HG03432 (cell line): ENCODE measurements at regions not wholly inside any gene's neighbourhood (a gene's known extent, or its start where the extent isn't known, plus 50 kb on each side); places are given as distances from the start of the nearest gene placed in this dataset.

ENCODE experiments used
- ATAC-seq: cut with Tn5 transposase; IDR thresholded peaks from one replicate; pipeline ENCODE4 v1.9.1; 2021; ENCODE audit warnings: mild to moderate bottlenecking, moderate library complexity; ENCODE audit not compliant: unreplicated experiment

DNA sequence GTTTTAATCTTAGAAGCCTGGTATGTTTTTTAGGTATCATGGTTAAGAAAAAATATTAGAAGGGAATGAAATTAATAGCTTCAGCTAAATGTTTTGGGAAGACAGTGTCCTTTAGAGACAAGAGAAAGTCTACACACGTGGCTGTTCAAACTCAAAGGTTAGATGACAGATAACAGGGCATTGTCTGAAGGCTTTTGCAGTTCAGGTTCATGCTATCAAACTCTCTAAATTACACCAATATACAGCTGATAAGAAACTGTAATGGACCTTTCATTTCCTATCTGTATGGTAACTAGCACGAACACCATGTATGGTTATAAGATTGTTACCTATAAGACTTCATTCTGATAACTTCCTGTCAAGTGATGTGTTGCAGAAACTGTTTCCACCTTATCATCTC, 240.6 kb upstream of the MEF2C start:
- no peak for ATAC-seq

DNA sequence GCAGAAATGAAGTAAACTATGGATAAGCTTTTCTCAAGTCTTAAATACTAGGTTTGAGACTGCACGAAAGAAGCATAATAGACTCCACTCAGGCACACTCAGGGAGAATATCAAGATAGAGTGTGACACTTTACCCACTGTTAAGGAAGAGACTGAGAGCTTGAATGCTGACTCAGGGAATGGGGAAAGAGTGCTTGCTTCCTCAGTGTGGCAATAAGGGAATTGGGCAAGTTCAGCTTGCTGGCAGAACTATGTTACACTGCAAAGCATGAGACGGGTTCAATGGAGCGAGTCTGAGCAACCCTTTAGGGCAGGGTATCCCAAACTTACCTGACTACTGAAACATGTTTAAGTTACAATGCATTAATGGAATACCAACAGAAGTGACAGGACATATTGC, 237.7 kb upstream of the MEF2C start:
- ATAC-seq, result no peak

DNA sequence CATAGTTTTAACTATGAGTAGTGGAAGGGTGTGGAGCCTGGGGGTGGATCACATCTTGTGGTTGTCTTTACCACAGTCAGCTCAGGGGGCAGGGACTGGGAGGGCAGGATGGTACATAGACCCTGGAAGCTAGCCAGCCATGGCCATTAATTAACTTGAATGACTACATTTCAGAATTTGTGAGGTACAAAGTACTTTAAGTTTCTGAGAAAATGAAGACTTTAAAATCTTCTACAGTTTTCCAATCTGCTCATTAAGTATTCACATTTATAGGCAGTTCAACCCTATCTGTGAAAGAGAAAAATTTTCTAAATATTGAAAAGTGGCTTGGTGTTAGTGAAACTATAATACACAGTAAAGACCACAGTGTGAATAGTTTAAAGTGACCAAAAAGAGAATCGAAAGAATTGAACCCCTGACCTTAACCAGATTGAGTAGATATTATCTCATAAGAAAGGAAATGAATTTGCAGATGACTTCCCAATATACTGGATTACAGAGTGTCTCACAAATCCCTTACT, 234.2 kb upstream of the MEF2C start:
- peak; percentile 97 for ATAC-seq

DNA sequence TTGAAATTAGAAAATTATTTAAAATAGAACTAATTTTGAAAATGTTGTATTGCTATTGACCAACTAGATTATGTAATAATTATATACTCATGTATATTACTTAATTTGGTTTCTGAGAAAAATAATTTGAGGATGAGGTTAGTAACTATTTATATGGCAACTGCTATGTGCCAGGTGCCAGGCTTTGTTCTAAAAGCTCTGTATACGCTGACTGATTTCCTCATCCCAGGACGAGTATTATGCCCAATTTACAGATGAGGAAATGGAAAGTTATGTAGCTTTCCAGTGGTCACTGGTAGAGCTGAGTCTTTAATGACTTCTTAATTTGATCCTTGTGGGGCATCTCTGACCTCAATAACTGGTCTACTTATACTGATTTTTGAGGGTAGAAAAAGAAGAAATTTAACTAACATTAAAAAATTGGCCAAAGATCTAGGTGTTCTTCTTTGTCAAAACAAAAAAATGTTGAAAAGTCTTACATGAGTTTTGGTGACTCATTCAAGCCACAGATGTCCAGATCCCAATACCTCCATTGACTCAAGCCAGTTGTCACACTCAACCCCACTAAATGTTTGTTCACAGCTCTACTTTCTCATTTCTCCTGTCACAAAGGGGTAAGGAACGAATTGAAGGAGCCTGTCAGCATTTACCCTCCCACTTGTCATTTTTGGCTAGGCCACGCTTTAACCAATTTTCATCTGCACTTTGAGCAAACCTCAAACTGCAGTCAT, 228.1 kb upstream of the MEF2C start:
- no peak for ATAC-seq

DNA sequence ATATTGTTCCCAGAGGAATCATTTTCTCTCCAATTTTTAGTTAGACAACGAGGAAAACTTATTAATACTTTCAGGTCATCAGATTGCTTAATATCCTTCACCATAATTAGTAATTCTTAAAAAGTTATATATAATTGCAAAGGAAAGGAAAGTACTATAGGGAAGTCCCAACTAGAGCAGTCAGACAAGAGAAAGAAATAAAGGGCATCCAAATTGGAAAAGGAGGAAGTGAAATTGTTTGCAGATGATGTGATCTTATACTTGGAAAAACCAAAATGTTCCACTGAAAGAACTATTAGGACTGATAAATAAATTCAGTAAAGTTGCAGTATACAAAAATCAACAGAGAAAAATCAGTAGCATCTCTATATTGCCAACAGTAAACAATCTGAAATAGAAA, 223.5 kb upstream of the MEF2C start:
- ATAC-seq, result no peak

DNA sequence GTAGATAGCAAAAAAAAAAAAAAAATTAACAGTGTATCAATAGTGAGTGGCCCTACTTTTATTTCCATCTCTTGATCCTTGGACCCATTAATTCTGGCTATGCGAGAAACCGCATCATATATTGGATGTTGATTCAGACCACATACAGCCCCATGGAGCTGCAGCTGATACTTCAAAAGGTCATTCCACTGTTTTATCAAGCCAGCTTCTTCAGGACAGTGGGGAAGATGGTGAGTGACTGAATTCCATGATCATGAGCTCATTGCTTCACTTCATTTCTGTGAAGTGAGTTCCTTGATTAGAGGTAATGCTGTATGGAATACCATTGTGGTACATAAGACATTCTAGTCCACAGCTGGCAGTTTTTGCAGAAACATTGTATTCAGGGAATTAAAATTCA, 222.9 kb upstream of the MEF2C start:
- ATAC-seq, result no peak

DNA sequence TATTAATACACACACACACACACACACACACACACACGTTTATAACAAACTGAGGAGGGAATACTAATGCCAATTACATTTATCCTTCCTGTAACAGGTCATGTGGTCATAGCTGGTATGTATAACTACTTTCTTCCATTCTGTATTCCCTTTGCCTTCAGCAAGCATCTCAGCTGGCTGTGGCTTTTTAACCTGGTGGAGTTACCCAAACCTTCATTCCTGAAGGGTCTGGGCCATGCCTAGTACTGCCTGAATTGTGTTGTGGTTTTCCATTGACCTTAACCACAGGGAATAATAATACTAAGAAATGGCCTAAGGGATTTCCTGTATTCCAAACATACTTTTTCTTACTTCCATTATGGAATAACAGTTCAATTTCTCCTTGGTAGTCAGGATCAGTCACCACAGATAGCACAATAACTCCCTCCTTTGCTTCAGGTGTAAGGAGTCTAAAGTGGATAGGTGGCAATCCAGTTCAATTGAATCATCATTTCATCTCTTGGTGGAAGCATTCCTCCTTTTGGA, 222.2 kb upstream of the MEF2C start:
- no peak for ATAC-seq

DNA sequence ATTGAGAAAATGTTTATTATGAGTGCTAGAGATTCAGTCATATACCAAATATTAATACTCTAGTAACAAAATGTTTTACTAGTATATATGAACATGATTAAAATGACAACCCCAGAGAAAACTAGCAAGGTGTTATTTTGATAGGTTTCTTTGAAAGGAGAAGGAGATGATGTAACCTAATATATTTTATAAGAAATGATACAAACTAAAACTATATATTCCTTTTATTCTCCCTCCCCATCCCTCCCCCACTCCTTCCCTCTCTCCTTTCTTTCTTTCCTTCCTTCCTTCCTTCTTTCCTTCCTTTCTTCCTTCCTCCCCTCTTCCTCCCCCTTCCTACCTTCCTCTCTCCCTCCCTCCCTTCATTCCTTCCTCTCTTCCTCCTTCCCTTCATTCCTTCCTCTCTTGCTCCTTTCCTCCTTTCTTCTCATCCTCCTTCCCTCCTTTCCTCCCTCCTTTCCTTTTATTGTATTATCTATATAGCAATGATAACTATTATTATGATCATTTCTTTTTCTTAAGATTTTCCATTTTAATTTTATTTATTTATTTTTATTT, 215.3 kb upstream of the MEF2C start:
- no peak for ATAC-seq

DNA sequence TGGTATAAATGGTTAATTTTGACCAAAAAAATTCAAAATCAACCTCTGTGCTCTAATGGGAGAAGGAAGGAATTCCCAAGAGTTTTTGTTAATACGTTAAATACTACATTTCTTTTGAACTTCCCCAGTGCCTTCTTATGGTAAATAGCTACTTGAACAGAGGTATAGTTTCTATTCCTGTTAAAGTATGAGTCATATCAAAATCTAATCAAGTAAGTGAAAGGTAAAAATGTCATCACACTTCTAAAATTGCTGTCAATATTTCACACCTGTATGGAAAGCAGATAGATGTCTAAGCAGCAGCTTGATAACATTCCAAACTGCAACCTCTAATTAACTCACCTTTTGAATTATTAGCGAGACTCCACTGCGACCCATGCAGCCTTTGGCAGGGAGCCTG, 214.1 kb upstream of the MEF2C start:
- peak; percentile 93 for ATAC-seq

DNA sequence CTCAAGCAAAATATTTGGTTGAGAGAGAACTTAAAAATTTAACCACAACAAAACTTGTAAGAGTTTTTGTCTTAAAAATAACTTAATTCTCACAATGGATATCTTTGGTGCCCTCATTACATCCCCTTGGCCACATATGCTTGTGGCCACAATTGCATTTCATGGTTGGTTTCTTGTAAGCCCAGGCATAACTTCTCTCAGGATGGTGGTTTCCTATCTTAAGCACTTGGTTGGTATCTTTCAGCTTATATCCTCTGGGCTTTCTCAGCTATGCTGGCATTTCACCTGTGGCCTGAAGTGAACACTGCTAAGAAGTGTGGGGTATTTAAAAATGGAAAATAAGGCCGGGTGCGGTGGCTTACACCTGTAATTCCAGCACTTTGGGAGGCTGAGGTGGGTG, 212.4 kb upstream of the MEF2C start:
- no peak for ATAC-seq

DNA sequence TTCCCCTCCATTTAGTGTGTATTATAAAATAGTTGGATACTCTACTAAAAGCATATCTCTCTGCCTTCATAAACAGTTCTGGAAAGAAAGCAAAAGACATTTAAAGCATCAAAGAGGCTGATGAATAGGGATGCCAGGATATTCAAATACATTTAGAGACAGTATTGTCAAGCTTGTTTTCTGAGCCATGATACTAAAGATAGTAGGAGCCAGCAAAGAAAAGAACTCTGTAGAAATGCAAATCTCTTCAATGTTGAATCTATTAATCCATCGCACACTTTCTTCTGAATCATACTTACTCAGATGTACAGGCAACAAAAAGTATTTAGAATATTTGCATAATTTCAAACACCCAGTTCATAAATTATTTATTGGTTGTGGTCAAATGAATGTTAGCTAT, 207.1 kb upstream of the MEF2C start:
- no peak for ATAC-seq

DNA sequence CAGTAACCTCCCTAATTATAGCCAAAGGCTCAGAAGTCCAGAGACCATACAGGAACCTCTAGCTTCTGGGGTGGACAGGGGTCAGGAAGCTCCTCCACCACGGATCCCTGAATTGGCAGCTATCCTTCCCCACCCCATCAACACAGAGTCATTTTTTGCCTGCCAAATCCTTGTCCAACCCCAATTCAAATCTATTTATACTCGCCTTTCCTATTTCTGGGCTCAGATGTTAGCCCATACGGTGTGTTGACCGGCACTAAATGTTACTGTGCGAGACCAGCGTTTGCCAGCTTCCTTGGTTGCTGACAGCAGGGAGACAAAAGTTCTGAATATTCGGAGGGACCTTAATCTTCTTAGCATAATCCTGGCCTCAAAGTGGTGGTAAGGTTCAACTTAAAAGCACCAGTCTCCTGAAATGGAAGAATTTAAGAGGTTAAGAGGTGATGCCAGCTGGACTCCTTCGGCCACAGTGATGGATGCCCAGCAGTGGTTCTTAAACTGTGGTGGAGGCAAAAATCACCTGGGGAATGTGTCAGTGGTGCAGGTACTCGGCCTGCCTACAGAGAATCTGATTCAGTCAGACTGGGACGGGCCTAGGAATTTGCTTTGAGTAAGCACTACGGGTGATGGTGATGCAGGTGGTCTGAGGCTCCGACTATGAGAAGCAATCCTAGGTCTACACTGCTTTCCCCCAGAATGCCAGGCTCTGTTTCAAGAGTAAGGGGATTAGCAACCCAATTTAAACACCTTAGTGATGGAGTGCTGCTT, 204.8 kb upstream of the MEF2C start:
- no peak for ATAC-seq

DNA sequence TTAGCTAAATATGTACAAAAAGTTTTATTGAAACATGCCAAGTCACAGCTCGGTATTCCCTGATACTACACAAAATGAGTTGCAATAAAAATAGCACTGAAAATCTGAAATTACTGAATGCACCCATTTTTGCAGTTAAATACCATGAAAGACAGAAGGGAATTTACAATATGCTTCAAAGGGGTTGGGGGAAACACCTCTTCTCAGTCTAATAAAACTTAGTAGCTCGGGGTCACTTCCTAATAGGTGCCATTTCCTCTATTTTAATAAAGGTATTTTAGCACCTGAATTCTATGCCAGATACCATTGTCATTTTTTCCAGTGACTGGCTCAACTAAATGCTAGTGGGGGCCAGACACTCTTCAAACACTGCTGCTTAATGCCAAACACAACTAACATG, 204.1 kb upstream of the MEF2C start:
- peak; percentile 55 for ATAC-seq

DNA sequence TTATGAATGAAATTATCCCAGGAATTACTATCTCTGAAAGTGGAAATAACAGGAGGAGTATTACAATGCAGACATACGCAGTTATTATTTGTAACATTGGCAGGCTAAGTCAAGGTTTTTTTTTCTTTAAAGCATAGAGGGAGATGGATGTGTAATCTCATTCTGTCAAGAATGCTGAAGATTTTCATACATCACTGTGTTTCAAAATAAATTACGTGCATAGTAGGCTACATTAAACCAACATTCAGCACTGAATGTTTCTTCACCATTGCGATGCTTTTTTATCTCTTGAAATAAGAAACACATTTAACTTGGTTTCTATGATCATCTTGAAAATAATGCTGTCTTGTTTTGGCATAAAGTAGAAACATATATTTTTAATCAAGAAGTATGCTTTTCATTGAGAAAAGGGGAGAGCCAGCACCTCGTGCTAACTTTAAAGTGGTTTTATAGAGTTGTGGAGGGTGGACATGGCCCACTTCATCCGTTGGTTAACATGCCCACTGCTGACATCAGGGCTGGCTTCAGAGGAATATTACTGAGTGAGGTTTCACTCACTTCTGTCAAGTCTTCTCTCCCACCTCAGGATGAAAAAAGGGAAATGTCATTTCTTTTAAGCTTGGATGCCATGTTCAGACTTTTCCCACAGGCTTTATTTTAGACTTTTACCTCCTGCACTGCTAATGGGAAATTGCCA, 203.6 kb upstream of the MEF2C start:
- ATAC-seq, result no peak

DNA sequence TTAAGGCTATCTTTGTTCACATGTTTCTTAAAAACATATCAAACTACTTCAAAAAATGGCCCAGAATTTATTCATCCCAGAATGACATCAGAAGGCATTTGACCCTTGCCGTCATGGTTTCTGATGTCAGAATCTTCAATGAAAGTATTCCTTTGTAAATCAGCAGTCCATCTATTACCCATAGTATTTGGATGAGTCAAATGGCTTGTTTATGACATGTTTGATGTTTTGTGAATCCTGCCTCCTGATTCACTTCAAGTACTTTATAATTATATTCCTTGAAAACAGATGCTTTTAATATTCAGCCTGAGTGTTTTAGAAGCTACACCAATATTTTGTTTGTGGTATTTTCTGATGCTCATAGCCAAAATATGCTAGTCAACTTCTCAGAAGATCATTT, 200.8 kb upstream of the MEF2C start:
- ATAC-seq, result no peak

DNA sequence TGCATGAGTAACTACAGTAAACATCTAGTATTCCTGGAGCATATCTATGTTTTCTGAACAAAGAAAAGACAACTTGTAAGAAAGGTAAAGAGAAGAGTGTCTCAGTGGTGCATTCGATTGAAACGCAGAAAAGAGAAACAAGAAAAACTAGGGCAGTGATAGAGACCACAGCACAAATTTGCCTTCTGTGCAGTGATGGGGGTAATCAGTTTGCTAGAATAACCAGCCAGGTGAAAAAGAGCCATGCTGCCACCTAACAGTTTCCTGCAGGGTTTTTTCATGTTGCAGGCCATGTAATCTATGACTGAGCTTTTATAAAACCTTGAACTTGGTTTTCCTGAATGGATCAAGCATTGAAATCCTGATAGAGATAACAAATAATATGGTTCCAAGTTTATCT, 198.4 kb upstream of the MEF2C start:
- ATAC-seq, result peak; percentile 81

DNA sequence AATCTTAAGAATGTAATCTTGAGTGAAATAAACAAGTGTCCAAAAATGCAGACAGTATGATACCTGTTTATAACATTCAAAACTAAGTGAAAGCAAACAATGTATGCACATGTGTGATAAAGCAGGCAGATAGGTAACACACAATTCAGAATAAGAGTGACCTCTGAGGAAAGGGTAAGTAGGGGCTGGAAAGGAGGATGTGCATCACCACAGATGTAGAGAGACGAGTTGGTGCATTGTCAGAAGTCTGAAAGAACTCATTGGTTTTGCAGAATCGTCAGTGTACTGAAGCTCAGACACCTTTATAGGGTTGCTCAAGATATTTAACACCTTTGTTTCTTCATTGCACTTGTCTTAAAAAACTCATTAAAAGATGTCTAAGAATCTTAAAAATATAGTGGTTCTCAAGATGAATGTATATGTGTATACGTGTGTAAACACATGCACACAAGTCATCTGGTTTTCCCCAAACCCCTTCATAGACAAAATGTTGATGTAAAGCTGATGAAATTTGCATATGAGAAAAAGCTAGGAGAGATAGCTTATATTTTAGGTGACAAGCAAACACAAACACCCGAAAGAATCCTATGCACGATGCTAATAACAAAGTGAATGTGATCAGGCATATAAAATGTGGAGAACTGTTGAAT, 197.6 kb upstream of the MEF2C start:
- peak; percentile 68 for ATAC-seq

DNA sequence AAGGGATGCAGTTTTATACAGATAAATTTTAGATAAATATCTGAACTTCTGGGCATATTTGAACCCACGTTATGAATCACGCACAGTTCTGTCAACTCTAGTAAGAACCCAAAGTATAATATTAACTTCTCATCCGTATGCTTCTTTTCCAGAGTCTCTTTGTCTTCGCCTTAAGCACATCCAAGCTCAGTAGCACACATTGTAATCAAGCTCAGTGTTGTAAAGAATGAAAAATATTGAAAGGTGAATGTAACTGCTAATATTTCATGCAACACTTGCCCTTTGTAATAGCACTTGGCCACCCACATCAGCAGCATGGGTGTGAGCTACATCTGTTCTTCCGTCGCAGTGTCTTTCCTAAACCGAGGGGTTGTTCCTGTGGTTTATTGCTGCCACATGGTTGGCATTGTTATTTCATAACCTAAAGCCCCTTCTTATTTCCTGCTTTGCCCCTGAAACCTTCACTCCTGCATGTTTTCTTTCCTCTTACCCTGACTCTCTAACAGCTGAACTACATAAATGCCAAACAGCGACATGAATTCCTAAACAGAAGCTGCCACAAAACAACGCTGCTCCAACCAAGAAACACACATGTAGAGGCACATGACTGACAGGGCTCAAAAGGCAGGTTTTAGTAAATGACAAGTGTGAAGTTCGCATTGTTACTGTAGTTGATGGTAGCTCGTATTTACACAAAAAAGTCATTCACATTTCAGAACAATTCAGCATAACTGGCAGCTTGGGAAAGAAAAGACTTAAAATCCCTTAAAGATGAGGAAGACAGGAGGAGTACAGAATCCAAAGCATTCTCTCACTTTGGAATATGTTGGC, 190.1 kb upstream of the MEF2C start:
- ATAC-seq, result no peak

DNA sequence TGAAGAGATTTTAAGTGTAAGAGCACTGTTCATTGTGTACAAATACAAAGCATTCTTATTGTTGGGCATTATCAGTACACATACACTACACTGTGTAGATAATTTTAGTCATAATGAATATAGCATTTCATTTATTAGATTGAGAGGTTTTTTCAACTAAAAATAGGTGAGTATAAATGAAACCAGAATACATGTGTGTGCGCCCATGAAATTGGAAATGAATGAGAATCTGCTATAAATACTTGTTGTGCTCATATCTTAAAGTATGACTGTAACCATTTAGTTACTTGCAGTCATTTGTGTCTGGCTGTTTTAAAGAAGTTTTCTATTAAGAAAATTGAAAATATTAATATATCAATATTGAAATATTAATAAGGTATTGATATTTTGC, 189.0 kb upstream of the MEF2C start:
- ATAC-seq, result peak; percentile 73
